ENCODE measurements at regions not wholly inside any gene's neighbourhood (a gene's known extent, or its start where the extent isn't known, plus 50 kb on each side); places are given as distances from the start of the nearest gene placed in this dataset.
"Not testable (repeated sequence)": the region's sequence is repeated elsewhere in the genome, so short reads cannot be mapped to it uniquely, and the experiment has no call there.

- Histone ChIP-seq H3K4me1 (ENCODE audit: control insufficient read depth in 1 of 2, insufficient read depth in 2 of 2, low read length in 2 of 2) (no peaks in the 10 kb centered on the region), H3K4me3 (ENCODE audit: low read length in 2 of 2) (no peak overlapping the region), H3K9me3 (ENCODE audit: control insufficient read depth, low read length) (no peaks in the 10 kb centered on the region), H3K36me3 (ENCODE audit: control insufficient read depth in 1 of 2, insufficient read depth in 2 of 2, low read length in 1 of 2) (no peaks in the 10 kb centered on the region), H3K27me3 (ENCODE audit: control insufficient read depth in 1 of 2, insufficient read depth in 2 of 2, low read length in 1 of 2) (no peaks in the 10 kb centered on the region), H3K27ac (ENCODE audit: low read depth in 1 of 2, low read length in 2 of 2) (no peak overlapping the region)
- WGBS, 2 donors = 90 to 93% methylated on average over 1 of the region's 1 CpG
- intact Hi-C loops (cut with DNase I) = no loop called here
- DNase-seq = no peak
- ATAC-seq (ENCODE audit: low FRiP score) = no peak
Measured at GRCh38 chr5:127203818-127204217, 86.8 kb upstream of the MEGF10 start.

GRCh38 chr5:127205147-127205546, 85.4 kb upstream of the MEGF10 start:
- intact Hi-C loops (cut with DNase I) = no loop called here
- H3K27me3 ChIP-seq (ENCODE audit: control insufficient read depth in 1 of 2, insufficient read depth in 2 of 2, low read length in 1 of 2) = no peaks in the 10 kb centered on the region
- 84 to 85% methylated on average over 3 of the region's 3 CpGs for WGBS, 2 donors
- DNase-seq = no peak
- H3K9me3 ChIP-seq (ENCODE audit: control insufficient read depth, low read length) = no peaks in the 10 kb centered on the region
- ATAC-seq (ENCODE audit: low FRiP score) = no peak
- peaks cover 0 to 2% of the 10 kb centered on the region in 2 donors for H3K4me1 ChIP-seq (ENCODE audit: control insufficient read depth in 1 of 2, insufficient read depth in 2 of 2, low read length in 2 of 2)
- H3K4me3 ChIP-seq (ENCODE audit: low read length in 2 of 2) = no peak overlapping the region
- H3K36me3 ChIP-seq (ENCODE audit: control insufficient read depth in 1 of 2, insufficient read depth in 2 of 2, low read length in 1 of 2) = no peaks in the 10 kb centered on the region
- no peak overlapping the region for H3K27ac ChIP-seq (ENCODE audit: low read depth in 1 of 2, low read length in 2 of 2)

- Histone ChIP-seq H3K36me3 (ENCODE audit: control insufficient read depth in 1 of 2, insufficient read depth in 2 of 2, low read length in 1 of 2) (no peaks in the 10 kb centered on the region), H3K27me3 (ENCODE audit: control insufficient read depth in 1 of 2, insufficient read depth in 2 of 2, low read length in 1 of 2) (no peaks in the 10 kb centered on the region), H3K4me3 (ENCODE audit: low read length in 2 of 2) (no peak overlapping the region), H3K9me3 (ENCODE audit: control insufficient read depth, low read length) (no peaks in the 10 kb centered on the region), H3K27ac (ENCODE audit: low read depth in 1 of 2, low read length in 2 of 2) (no peak overlapping the region), H3K4me1 (ENCODE audit: control insufficient read depth in 1 of 2, insufficient read depth in 2 of 2, low read length in 2 of 2) (peaks cover 0 to 2% of the 10 kb centered on the region in 2 donors)
- 32 to 46% methylated on average over 4 of the region's 4 CpGs for WGBS, 2 donors
- DNase-seq = no peak
- ATAC-seq (ENCODE audit: low FRiP score) = no peak
- intact Hi-C loops (cut with DNase I) = no loop called here
Measured at GRCh38 chr5:127206320-127207113, 84.1 kb upstream of the MEGF10 start.

GRCh38 chr5:127210042-127210441, 80.6 kb upstream of the MEGF10 start:
- ATAC-seq (ENCODE audit: low FRiP score) (no peak), DNase-seq (no peak)
- H3K27me3 ChIP-seq (ENCODE audit: control insufficient read depth in 1 of 2, insufficient read depth in 2 of 2, low read length in 1 of 2) = no peaks in the 10 kb centered on the region
- H3K4me1 ChIP-seq (ENCODE audit: control insufficient read depth in 1 of 2, insufficient read depth in 2 of 2, low read length in 2 of 2) = peaks cover 0 to 2% of the 10 kb centered on the region in 2 donors
- H3K27ac ChIP-seq (ENCODE audit: low read depth in 1 of 2, low read length in 2 of 2) = no peak overlapping the region
- intact Hi-C loops (cut with DNase I) = no loop called here
- WGBS, 2 donors = 5 to 28% methylated on average over 2 of the region's 2 CpGs
- no peaks in the 10 kb centered on the region for H3K9me3 ChIP-seq (ENCODE audit: control insufficient read depth, low read length)
- H3K36me3 ChIP-seq (ENCODE audit: control insufficient read depth in 1 of 2, insufficient read depth in 2 of 2, low read length in 1 of 2) = no peaks in the 10 kb centered on the region
- no peak overlapping the region for H3K4me3 ChIP-seq (ENCODE audit: low read length in 2 of 2)

GRCh38 chr5:127213231-127213630, 77.4 kb upstream of the MEGF10 start:
- H3K27ac ChIP-seq (ENCODE audit: low read depth in 1 of 2, low read length in 2 of 2) = no peak overlapping the region
- H3K4me1 ChIP-seq (ENCODE audit: control insufficient read depth in 1 of 2, insufficient read depth in 2 of 2, low read length in 2 of 2) = peaks cover 0 to 2% of the 10 kb centered on the region in 2 donors
- WGBS, 2 donors = 89 to 96% methylated on average over 2 of the region's 2 CpGs

GRCh38 chr5:127216143-127216542, 74.5 kb upstream of the MEGF10 start:
- Histone ChIP-seq H3K36me3 (ENCODE audit: control insufficient read depth in 1 of 2, insufficient read depth in 2 of 2, low read length in 1 of 2) (no peaks in the 10 kb centered on the region), H3K4me1 (ENCODE audit: control insufficient read depth in 1 of 2, insufficient read depth in 2 of 2, low read length in 2 of 2) (no peaks in the 10 kb centered on the region), H3K4me3 (ENCODE audit: low read length in 2 of 2) (no peak overlapping the region), H3K27me3 (ENCODE audit: control insufficient read depth in 1 of 2, insufficient read depth in 2 of 2, low read length in 1 of 2) (no peaks in the 10 kb centered on the region), H3K27ac (ENCODE audit: low read depth in 1 of 2, low read length in 2 of 2) (no peak overlapping the region), H3K9me3 (ENCODE audit: control insufficient read depth, low read length) (no peaks in the 10 kb centered on the region)
- WGBS, 2 donors = 83 to 88% methylated on average over 2 of the region's 2 CpGs
- intact Hi-C loops (cut with DNase I) = no loop called here
- DNase-seq (no peak), ATAC-seq (ENCODE audit: low FRiP score) (no peak)

More at GRCh38 chr5:127213231-127213630, 77.4 kb upstream of the MEGF10 start:
- Histone ChIP-seq H3K9me3 (ENCODE audit: control insufficient read depth, low read length) (no peaks in the 10 kb centered on the region), H3K27me3 (ENCODE audit: control insufficient read depth in 1 of 2, insufficient read depth in 2 of 2, low read length in 1 of 2) (no peaks in the 10 kb centered on the region), H3K36me3 (ENCODE audit: control insufficient read depth in 1 of 2, insufficient read depth in 2 of 2, low read length in 1 of 2) (no peaks in the 10 kb centered on the region), H3K4me3 (ENCODE audit: low read length in 2 of 2) (no peak overlapping the region)
- intact Hi-C loops (cut with DNase I) = no loop called here
- DNase-seq = no peak
- no peak for ATAC-seq (ENCODE audit: low FRiP score)

- ATAC-seq (ENCODE audit: low FRiP score) = no peak
- intact Hi-C loops (cut with DNase I) = no loop called here
- whole genome bisulfite sequencing, 2 donors = 80 to 81% methylated on average over 3 of the region's 3 CpGs
Measured at GRCh38 chr5:127216898-127217675, 73.5 kb upstream of the MEGF10 start.

GRCh38 chr5:127221936-127222335, 68.7 kb upstream of the MEGF10 start:
- H3K27ac ChIP-seq (ENCODE audit: low read depth in 1 of 2, low read length in 2 of 2); ATAC-seq (ENCODE audit: low FRiP score); H3K36me3 ChIP-seq (ENCODE audit: control insufficient read depth in 1 of 2, insufficient read depth in 2 of 2, low read length in 1 of 2); intact Hi-C loops (cut with DNase I); H3K4me3 ChIP-seq (ENCODE audit: low read length in 2 of 2); DNase-seq; H3K27me3 ChIP-seq (ENCODE audit: control insufficient read depth in 1 of 2, insufficient read depth in 2 of 2, low read length in 1 of 2); H3K4me1 ChIP-seq (ENCODE audit: control insufficient read depth in 1 of 2, insufficient read depth in 2 of 2, low read length in 2 of 2); H3K9me3 ChIP-seq (ENCODE audit: control insufficient read depth, low read length): not testable (repeated sequence)
- 65 to 71% methylated on average over 1 of the region's 1 CpG for WGBS, 2 donors

More at GRCh38 chr5:127216898-127217675, 73.5 kb upstream of the MEGF10 start:
- Histone ChIP-seq H3K4me1 (ENCODE audit: control insufficient read depth in 1 of 2, insufficient read depth in 2 of 2, low read length in 2 of 2) (no peaks in the 10 kb centered on the region), H3K27me3 (ENCODE audit: control insufficient read depth in 1 of 2, insufficient read depth in 2 of 2, low read length in 1 of 2) (no peaks in the 10 kb centered on the region), H3K36me3 (ENCODE audit: control insufficient read depth in 1 of 2, insufficient read depth in 2 of 2, low read length in 1 of 2) (no peaks in the 10 kb centered on the region), H3K27ac (ENCODE audit: low read depth in 1 of 2, low read length in 2 of 2) (no peak overlapping the region), H3K9me3 (ENCODE audit: control insufficient read depth, low read length) (no peaks in the 10 kb centered on the region), H3K4me3 (ENCODE audit: low read length in 2 of 2) (no peak overlapping the region)
- DNase-seq = no peak
